ENCODE measurements at regions not wholly inside any gene's neighbourhood (a gene's known extent, or its start where the extent isn't known, plus 50 kb on each side); places are given as distances from the start of the nearest gene placed in this dataset.

GRCh38 chr5:93346301-93346700, 234.7 kb downstream of the NR2F1-AS1 start:
- TF ChIP-seq, protein P1, sequence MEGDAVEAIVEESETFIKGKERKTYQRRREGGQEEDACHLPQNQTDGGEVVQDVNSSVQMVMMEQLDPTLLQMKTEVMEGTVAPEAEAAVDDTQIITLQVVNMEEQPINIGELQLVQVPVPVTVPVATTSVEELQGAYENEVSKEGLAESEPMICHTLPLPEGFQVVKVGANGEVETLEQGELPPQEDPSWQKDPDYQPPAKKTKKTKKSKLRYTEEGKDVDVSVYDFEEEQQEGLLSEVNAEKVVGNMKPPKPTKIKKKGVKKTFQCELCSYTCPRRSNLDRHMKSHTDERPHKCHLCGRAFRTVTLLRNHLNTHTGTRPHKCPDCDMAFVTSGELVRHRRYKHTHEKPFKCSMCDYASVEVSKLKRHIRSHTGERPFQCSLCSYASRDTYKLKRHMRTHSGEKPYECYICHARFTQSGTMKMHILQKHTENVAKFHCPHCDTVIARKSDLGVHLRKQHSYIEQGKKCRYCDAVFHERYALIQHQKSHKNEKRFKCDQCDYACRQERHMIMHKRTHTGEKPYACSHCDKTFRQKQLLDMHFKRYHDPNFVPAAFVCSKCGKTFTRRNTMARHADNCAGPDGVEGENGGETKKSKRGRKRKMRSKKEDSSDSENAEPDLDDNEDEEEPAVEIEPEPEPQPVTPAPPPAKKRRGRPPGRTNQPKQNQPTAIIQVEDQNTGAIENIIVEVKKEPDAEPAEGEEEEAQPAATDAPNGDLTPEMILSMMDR (IDR thresholded peaks at IDR 0.05; ENCODE audit: low read depth, low read length): no peak
- TF ChIP-seq MAX (IDR thresholded peaks at IDR 0.05; ENCODE audit: low read depth, low read length): no peak

Measured in NB4 (cell line).